ENCODE measurements at regions not wholly inside any gene's neighbourhood (a gene's known extent, or its start where the extent isn't known, plus 50 kb on each side); places are given as distances from the start of the nearest gene placed in this dataset.

GRCh38 chrX:139382529-139382928, 148.0 kb upstream of the F9 start:
- no peak for TF ChIP-seq CTCF (IDR thresholded peaks at IDR 0.05)
- no peak for TF ChIP-seq EZH2 (IDR thresholded peaks at IDR 0.05)
- TF ChIP-seq EZH2phosphoT487 (IDR thresholded peaks at IDR 0.05), result no peak
